ENCODE measurements at regions not wholly inside any gene's neighbourhood (a gene's known extent, or its start where the extent isn't known, plus 50 kb on each side); places are given as distances from the start of the nearest gene placed in this dataset.

DNA sequence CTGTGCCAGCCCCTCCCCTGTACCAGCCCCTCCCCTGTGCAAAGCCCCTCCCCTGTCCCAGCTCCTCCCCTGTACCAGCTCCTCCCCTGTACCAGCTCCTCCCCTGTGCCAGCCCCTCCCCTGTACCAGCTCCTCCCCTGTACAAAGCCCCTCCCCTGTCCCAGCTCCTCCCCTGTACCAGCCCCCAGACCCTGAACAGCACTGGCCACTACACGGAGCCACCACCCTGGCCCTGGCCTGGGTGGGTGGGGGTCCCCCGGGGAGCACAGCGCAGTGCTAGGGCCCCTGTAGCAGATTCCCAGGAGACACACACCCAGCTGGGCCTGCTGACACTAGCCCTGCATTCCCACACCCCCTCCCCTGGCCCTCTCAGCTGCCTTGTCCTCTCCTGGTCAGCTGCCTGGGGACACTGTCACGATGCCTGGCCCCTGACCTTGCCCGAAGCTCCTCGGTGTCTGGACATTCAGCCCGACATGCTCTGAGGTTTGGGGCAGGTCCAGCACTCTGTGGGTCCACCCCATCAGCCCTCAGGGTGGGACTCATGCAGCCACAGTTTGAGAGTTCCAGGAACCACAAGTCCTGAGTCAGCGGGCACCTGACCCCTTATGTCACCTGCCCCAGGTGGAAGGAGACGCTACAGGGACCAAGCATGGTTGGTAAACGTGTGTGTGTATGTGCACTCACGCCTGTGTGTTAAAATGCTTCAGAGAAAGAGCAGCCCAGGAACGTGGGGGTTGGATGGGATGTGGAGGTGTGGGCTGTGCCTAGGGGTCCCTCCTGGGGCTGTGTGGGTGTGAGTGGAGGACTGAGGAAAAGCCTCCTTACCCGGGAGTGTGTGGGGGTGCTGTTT is 114.2 kb downstream of the METRNL start:
- TF ChIP-seq, protein P1, sequence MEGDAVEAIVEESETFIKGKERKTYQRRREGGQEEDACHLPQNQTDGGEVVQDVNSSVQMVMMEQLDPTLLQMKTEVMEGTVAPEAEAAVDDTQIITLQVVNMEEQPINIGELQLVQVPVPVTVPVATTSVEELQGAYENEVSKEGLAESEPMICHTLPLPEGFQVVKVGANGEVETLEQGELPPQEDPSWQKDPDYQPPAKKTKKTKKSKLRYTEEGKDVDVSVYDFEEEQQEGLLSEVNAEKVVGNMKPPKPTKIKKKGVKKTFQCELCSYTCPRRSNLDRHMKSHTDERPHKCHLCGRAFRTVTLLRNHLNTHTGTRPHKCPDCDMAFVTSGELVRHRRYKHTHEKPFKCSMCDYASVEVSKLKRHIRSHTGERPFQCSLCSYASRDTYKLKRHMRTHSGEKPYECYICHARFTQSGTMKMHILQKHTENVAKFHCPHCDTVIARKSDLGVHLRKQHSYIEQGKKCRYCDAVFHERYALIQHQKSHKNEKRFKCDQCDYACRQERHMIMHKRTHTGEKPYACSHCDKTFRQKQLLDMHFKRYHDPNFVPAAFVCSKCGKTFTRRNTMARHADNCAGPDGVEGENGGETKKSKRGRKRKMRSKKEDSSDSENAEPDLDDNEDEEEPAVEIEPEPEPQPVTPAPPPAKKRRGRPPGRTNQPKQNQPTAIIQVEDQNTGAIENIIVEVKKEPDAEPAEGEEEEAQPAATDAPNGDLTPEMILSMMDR (conservative IDR thresholded peaks at IDR 0.05; ENCODE audit: low read depth, low read length) = no peak
- TF ChIP-seq EZH2phosphoT487 (IDR thresholded peaks at IDR 0.05; ENCODE audit: borderline replicate concordance, low read length) = no peak
- TF ChIP-seq EZH2 (IDR thresholded peaks at IDR 0.05; ENCODE audit: low read length, unreplicated experiment) = no peak

Measured in PC-3 (cell line).